GM18873 (cell line): ENCODE measurements at regions not wholly inside any gene's neighbourhood (a gene's known extent, or its start where the extent isn't known, plus 50 kb on each side); places are given as distances from the start of the nearest gene placed in this dataset.

Experiments
- ATAC-seq: cut with Tn5 transposase; IDR thresholded peaks from one replicate; pipeline ENCODE4 v1.9.1; 2021; ENCODE audit warnings: mild to moderate bottlenecking, moderate library complexity, moderate number of reproducible peaks; ENCODE audit not compliant: unreplicated experiment, low FRiP score

- ATAC-seq: no peak
Observed at GRCh38 chr4:38230121-38230801, 270.1 kb downstream of the PTTG2 start.

- ATAC-seq: no peak
Observed at GRCh38 chr4:38230821-38231563, 270.8 kb downstream of the PTTG2 start.

GRCh38 chr4:38231626-38232025 is 271.4 kb downstream of the PTTG2 start:
- ATAC-seq: no peak

- no peak for ATAC-seq
Observed at GRCh38 chr4:38232741-38233140, 272.5 kb downstream of the PTTG2 start.

- no peak for ATAC-seq
Observed at GRCh38 chr4:38233727-38234480, 273.7 kb downstream of the PTTG2 start.

- no peak for ATAC-seq
Observed at GRCh38 chr4:38235354-38235753, 275.2 kb downstream of the PTTG2 start.

GRCh38 chr4:38236003-38236402 is 275.8 kb downstream of the PTTG2 start:
- ATAC-seq: no peak

GRCh38 chr4:38236503-38236902 is 276.3 kb downstream of the PTTG2 start:
- ATAC-seq: no peak

GRCh38 chr4:38237139-38237538 is 276.9 kb downstream of the PTTG2 start:
- no peak for ATAC-seq

GRCh38 chr4:38241541-38241940 is 281.3 kb downstream of the PTTG2 start:
- no peak for ATAC-seq

GRCh38 chr4:38242101-38242500 is 281.9 kb downstream of the PTTG2 start:
- ATAC-seq: no peak

GRCh38 chr4:38242822-38243387 is 282.7 kb downstream of the PTTG2 start:
- no peak for ATAC-seq

GRCh38 chr4:38243388-38244053 is 283.3 kb downstream of the PTTG2 start:
- ATAC-seq: no peak

GRCh38 chr4:38254825-38255224 is 294.6 kb downstream of the PTTG2 start:
- no peak for ATAC-seq

GRCh38 chr4:38255572-38255971 is 295.4 kb downstream of the PTTG2 start:
- no peak for ATAC-seq

- ATAC-seq: no peak
Observed at GRCh38 chr4:38266616-38267015, 306.4 kb downstream of the PTTG2 start.

GRCh38 chr4:38268108-38268820 is 308.1 kb downstream of the PTTG2 start:
- ATAC-seq: no peak

- ATAC-seq: no peak
Observed at GRCh38 chr4:38268837-38269236, 308.6 kb downstream of the PTTG2 start.

GRCh38 chr4:38273407-38273806 is 313.2 kb downstream of the PTTG2 start:
- ATAC-seq: no peak
